ENCODE measurements at regions not wholly inside any gene's neighbourhood (a gene's known extent, or its start where the extent isn't known, plus 50 kb on each side); places are given as distances from the start of the nearest gene placed in this dataset.
"Not testable (repeated sequence)": the region's sequence is repeated elsewhere in the genome, so short reads cannot be mapped to it uniquely, and the experiment has no call there.

GRCh38 chr9:78122631-78123030 lies 91.0 kb upstream of the GNAQ start:
- no peak for DNase-seq (ENCODE audit: low read depth in 2 of 2)

DNA sequence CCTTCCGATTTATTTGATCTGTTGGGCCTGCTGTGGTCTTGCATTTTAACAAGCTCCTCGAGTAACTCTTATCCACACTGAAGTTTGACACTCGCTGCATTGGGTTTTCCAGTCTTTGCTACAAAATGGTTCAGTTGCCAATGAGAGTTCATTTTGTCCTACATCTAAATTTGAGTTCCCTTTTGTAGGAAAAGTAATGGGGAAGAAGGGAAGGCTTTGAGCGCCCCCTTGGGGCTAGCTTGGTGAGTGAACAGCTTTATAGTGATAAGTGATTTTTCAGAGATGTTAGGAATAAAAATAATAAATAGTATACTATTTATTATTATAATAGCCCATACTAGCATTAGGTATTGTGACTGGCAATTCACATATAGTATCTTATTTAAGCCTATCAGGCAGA lies 89.9 kb upstream of the GNAQ start:
- peak; percentile 26 to 30 for DNase-seq (ENCODE audit: low read depth in 2 of 2)

- DNase-seq (ENCODE audit: low read depth in 2 of 2) = peak; percentile 10 to 11
These were observed 87.3 kb upstream of the GNAQ start for GRCh38 chr9:78118742-78119473.

DNA sequence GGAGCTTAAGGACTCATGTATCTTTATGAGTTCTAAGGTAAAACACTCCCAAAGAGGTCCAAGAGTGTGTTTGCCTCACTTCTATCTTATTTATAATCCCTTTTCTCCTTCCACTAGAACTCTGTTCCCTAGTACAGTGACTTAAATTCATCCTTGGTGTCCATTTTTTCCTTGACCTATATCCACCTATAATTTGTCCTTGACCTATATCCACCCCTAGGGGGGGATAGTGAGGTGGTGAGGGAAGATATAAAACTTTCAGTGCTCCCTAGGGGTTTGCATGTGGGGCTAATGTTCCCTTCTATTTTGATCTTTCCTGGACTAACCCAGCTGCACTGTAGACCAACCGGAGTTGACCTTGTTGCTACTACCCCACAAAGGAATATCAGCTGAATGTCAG lies 83.5 kb upstream of the GNAQ start:
- no peak for DNase-seq (ENCODE audit: low read depth in 2 of 2)

DNA sequence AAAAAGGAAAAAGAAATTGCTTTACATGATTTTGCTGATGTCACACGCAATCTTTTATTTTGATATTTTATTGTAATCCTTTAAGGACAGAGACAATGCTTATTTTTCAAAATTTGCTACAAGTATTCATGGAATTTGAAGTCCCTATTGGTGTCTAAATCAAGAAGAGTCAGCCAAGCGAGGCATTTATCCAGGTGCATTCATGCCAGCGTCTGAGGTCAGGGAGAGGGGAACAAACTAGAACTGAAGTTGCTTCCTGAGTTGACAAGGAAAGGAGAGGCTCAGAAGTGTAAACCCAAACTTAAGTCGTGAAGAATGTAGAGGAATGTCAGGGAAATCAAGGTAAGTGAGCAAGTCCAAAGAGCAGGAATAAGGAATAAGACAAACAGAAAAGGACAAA lies 83.0 kb upstream of the GNAQ start:
- no peak for DNase-seq (ENCODE audit: low read depth in 2 of 2)

GRCh38 chr9:78112406-78112805 lies 80.8 kb upstream of the GNAQ start:
- no peak for DNase-seq (ENCODE audit: low read depth in 2 of 2)

GRCh38 chr9:78112004-78112403 lies 80.4 kb upstream of the GNAQ start:
- DNase-seq (ENCODE audit: low read depth in 2 of 2) = no peak

DNA sequence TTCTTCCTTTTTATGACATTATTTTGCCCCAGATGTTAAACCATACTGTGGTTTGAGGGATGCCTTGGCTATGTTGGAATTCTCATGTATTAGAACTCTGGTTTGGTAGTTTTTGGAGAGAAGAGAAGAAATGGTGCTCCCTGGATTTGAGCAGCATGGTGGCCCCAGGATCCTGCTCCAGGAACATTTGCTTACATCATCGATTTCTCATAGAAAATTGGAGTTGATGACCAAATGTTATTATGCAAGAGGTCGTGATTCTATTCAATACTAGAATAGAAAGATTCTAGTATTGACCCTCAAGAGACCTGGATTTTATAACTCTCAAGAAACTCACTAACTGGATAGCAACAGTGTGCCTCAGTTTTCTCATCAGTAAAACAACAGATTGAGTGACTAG lies 77.5 kb upstream of the GNAQ start:
- DNase-seq (ENCODE audit: low read depth in 2 of 2) = no peak

DNA sequence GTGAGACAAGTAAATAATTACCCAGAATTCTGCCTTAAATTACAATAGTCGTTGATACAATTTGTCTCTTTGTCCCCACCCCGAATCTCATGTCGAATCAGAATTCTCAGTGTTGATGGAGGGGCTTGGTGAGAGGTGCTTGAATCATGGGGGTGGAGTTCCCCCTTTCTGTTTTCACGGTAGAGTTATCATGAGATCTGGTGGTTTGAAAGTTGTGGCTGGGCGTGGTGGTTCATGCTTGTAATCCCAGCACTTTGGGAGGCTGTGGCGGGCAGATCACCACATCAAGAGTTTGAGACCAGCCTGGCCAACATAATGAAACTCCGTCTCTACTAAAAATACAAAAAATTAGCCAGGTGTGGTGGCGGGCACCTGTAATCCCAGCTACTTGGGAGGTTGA lies 75.0 kb upstream of the GNAQ start:
- not testable (repeated sequence) for DNase-seq (ENCODE audit: low read depth in 2 of 2)

DNA sequence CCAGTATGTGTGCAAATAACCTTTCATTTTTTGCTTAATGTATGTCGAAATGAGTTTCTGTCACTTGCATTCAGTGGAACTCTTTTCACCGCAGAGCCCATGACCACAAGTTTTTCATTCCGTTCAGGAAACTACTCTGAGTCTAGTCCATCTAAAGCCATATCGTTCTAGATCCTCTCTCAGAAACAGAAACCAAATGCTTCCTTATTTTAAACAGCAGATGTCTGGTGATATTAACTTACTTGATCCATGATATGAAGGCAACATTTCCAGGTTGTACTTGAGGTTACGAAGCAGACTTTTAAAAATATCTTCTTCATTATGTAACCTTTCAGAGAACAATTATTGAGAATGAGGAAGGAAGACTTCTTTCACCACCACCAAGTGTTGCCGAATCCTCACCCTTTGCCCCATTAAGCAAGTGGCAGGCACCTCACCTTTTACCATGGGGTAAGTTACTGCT lies 72.4 kb upstream of the GNAQ start:
- DNase-seq (ENCODE audit: low read depth in 2 of 2) = no peak

- DNase-seq (ENCODE audit: low read depth in 2 of 2) = no peak
These were observed 69.6 kb upstream of the GNAQ start for GRCh38 chr9:78101247-78101646.

- DNase-seq (ENCODE audit: low read depth in 2 of 2) = no peak
These were observed 65.9 kb upstream of the GNAQ start for GRCh38 chr9:78097541-78097940.

- no peak for DNase-seq (ENCODE audit: low read depth in 2 of 2)
These were observed 60.1 kb upstream of the GNAQ start for GRCh38 chr9:78091731-78092130.

GRCh38 chr9:78089111-78089510 lies 57.5 kb upstream of the GNAQ start:
- no peak for DNase-seq (ENCODE audit: low read depth in 2 of 2)

- not testable (repeated sequence) for DNase-seq (ENCODE audit: low read depth in 2 of 2)
These were observed 56.6 kb upstream of the GNAQ start for GRCh38 chr9:78088190-78088589.

Data from fibroblast of skin of left quadriceps (primary cell).